ENCODE measurements at regions not wholly inside any gene's neighbourhood (a gene's known extent, or its start where the extent isn't known, plus 50 kb on each side); places are given as distances from the start of the nearest gene placed in this dataset.

DNA sequence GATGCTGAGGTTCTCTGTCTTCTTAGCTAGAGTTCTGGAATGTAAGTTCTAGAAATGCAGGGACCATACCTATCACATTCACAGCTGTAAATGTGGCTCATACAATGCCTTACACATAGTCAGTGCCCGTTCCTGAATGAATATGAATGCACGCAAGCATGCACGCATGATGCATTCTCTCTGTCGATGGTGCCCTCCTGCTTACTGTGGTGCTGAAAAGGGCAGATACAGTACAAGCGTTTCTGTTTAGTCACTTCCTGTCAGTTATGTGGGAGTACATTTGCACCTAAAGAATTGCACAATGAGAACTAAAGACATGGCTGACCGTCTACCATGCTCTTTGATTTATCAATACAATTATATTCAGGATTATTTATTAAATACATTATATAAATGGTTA, 152.2 kb upstream of the SOX4 start:
- no peak overlapping the region for H3K27ac ChIP-seq
- H3K27me3 ChIP-seq = no peaks in the 10 kb centered on the region
- TF ChIP-seq POLR2AphosphoS5 (IDR thresholded peaks at IDR 0.05; ENCODE audit: insufficient read depth in 1 of 2, low read depth in 1 of 2) (no peak), POLR2A (IDR thresholded peaks at IDR 0.05) (no peak), CTCF (IDR thresholded peaks at IDR 0.05) (no peak)
- intact Hi-C loops (cut with DNase I) = no loop called here
- no peak overlapping the region for H3K4me3 ChIP-seq
- DNase-seq (ENCODE audit: extremely low spot score in 2 of 2) = no peak
- H3K4me1 ChIP-seq = no peaks in the 10 kb centered on the region
- no peaks in the 10 kb centered on the region for H3K36me3 ChIP-seq
- no peaks in the 10 kb centered on the region for H3K9me3 ChIP-seq

GRCh38 chr6:21442874-21443273, 150.7 kb upstream of the SOX4 start:
- H3K27ac ChIP-seq = no peak overlapping the region
- no peaks in the 10 kb centered on the region for H3K9me3 ChIP-seq
- H3K4me3 ChIP-seq = no peak overlapping the region
- no peaks in the 10 kb centered on the region for H3K27me3 ChIP-seq
- no peaks in the 10 kb centered on the region for H3K36me3 ChIP-seq
- DNase-seq (ENCODE audit: extremely low spot score in 2 of 2) = no peak
- H3K4me1 ChIP-seq = no peaks in the 10 kb centered on the region
- no peak for TF ChIP-seq POLR2AphosphoS5 (IDR thresholded peaks at IDR 0.05; ENCODE audit: insufficient read depth in 1 of 2, low read depth in 1 of 2)
- TF ChIP-seq POLR2A (IDR thresholded peaks at IDR 0.05) = no peak
- TF ChIP-seq CTCF (IDR thresholded peaks at IDR 0.05) = no peak
- intact Hi-C loops (cut with DNase I) = no loop called here

- intact Hi-C loops (cut with DNase I) = no loop called here
- Histone ChIP-seq H3K4me1 (no peaks in the 10 kb centered on the region), H3K36me3 (no peaks in the 10 kb centered on the region), H3K9me3 (no peaks in the 10 kb centered on the region), H3K4me3 (no peak overlapping the region), H3K27me3 (no peaks in the 10 kb centered on the region), H3K27ac (no peak overlapping the region)
- TF ChIP-seq CTCF (IDR thresholded peaks at IDR 0.05) (no peak), POLR2A (IDR thresholded peaks at IDR 0.05) (no peak), POLR2AphosphoS5 (IDR thresholded peaks at IDR 0.05; ENCODE audit: insufficient read depth in 1 of 2, low read depth in 1 of 2) (no peak)
- DNase-seq (ENCODE audit: extremely low spot score in 2 of 2) = no peak
These were observed 148.8 kb upstream of the SOX4 start for GRCh38 chr6:21444711-21445260.

DNA sequence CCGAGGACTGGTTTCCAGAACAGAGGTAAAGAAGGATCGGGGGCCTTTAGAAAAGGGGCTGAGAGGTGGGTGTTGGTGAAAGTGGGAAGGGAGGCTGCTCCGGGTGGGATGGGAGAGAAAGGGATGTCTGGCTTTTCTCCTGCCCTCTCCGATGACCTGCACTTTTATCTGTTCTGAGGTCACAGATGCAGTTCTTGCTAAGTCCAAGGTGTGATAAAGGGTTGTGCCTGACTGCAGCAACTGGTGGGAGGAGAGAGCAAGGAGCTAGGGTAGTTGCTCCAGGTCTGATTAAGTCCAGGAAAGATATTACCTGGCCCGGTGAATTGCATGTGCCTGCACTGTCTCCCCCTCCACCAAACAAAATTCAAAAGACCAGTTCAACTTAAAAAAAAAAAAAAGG, 145.6 kb upstream of the SOX4 start:
- no peaks in the 10 kb centered on the region for H3K27me3 ChIP-seq
- no peaks in the 10 kb centered on the region for H3K4me1 ChIP-seq
- no peak overlapping the region for H3K27ac ChIP-seq
- H3K4me3 ChIP-seq = no peak overlapping the region
- no peaks in the 10 kb centered on the region for H3K9me3 ChIP-seq
- no peaks in the 10 kb centered on the region for H3K36me3 ChIP-seq
- intact Hi-C loops (cut with DNase I) = no loop called here
- no peak for DNase-seq (ENCODE audit: extremely low spot score in 2 of 2)
- TF ChIP-seq CTCF (IDR thresholded peaks at IDR 0.05) (no peak), POLR2AphosphoS5 (IDR thresholded peaks at IDR 0.05; ENCODE audit: insufficient read depth in 1 of 2, low read depth in 1 of 2) (no peak), POLR2A (IDR thresholded peaks at IDR 0.05) (no peak)

GRCh38 chr6:21448485-21449109, 145.0 kb upstream of the SOX4 start:
- intact Hi-C loops (cut with DNase I) = no loop called here
- no peaks in the 10 kb centered on the region for H3K4me1 ChIP-seq
- no peak for DNase-seq (ENCODE audit: extremely low spot score in 2 of 2)
- H3K4me3 ChIP-seq = no peak overlapping the region
- no peaks in the 10 kb centered on the region for H3K27me3 ChIP-seq
- TF ChIP-seq POLR2A (IDR thresholded peaks at IDR 0.05) = no peak
- TF ChIP-seq POLR2AphosphoS5 (IDR thresholded peaks at IDR 0.05; ENCODE audit: insufficient read depth in 1 of 2, low read depth in 1 of 2) = no peak
- TF ChIP-seq CTCF (IDR thresholded peaks at IDR 0.05) = no peak
- no peaks in the 10 kb centered on the region for H3K36me3 ChIP-seq
- no peaks in the 10 kb centered on the region for H3K9me3 ChIP-seq
- H3K27ac ChIP-seq = no peak overlapping the region
